ENCODE measurements at regions not wholly inside any gene's neighbourhood (a gene's known extent, or its start where the extent isn't known, plus 50 kb on each side); places are given as distances from the start of the nearest gene placed in this dataset.
A peak's percentile ranks its signal among the peaks of the same experiment; 100 is the strongest.
"Not testable (repeated sequence)": the region's sequence is repeated elsewhere in the genome, so short reads cannot be mapped to it uniquely, and the experiment has no call there.

GRCh38 chr1:149157409-149157808 is 54.1 kb upstream of the NBPF9 start:
- DNase-seq (ENCODE audit: low read depth): not testable (repeated sequence)

DNA sequence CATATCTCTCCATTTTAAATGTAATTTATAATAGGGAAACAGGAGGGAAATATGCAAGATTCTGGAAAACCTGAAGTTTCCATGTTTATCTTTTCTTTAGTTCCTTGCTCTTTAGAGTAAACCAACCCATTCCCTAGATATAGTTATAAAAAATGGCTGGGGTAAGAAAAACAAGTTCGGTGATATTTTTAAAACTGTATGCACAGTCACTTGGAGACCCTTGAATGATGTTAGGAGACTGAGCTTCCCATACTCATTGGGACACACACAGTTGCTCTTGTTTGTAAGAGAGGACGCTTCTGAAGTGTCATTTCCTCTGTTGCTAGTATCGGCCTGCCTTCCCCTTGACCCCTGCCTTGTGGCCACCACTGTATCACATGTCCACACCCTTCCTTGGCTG is 55.0 kb upstream of the NBPF9 start:
- DNase-seq (ENCODE audit: low read depth): not testable (repeated sequence)

- not testable (repeated sequence) for DNase-seq (ENCODE audit: low read depth)
Measured at GRCh38 chr1:149163063-149163444, 59.7 kb upstream of the NBPF9 start.

- not testable (repeated sequence) for DNase-seq (ENCODE audit: low read depth)
Measured at GRCh38 chr1:149174765-149175164, 71.4 kb upstream of the NBPF9 start.

GRCh38 chr1:149175812-149176211 is 72.5 kb upstream of the NBPF9 start:
- DNase-seq (ENCODE audit: low read depth): not testable (repeated sequence)

- peak; percentile 64 for DNase-seq (ENCODE audit: low read depth)
Measured at GRCh38 chr1:149176453-149177316, 73.3 kb upstream of the NBPF9 start.

GRCh38 chr1:149190742-149191141 is 87.4 kb upstream of the NBPF9 start:
- DNase-seq (ENCODE audit: low read depth): not testable (repeated sequence)

DNA sequence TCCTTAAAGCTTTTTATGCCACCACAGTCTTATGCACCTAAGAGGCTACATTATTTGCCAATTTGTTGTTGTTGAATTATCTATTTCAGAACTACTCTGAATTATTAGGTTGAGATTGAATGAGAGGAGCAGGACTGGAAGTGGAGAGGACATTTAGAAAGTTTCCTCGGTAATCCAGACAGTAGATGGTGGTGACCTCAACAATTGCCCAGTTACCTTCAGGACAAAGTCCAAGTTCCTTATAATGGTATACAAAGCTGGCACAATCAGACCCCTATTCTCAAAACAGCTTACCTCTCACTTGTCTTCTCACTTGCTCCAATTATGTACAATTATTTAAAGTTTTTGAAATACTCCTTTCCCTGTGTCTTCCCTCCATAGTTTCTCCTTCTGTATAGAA is 93.3 kb upstream of the NBPF9 start:
- not testable (repeated sequence) for DNase-seq (ENCODE audit: low read depth)

DNA sequence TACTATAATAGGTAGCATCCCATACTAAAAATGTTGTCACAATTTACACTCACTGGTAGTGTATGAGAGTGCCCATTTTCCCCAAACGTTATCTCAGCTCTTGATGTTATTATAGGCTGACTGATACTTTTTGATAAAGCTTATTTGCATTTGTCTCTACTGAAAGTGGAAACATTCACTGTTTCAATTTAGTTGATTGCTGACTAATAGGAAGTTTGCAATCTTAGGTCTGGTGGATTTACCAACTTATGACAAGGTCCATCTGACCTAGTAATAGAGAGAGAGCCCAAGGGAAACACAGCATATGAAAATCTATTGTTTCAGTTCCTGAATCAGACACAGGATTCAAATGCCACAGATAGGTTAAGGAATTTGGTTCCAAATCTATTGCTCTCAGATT is 97.2 kb upstream of the NBPF9 start:
- not testable (repeated sequence) for DNase-seq (ENCODE audit: low read depth)

- not testable (repeated sequence) for DNase-seq (ENCODE audit: low read depth)
Measured at GRCh38 chr1:149202283-149202682, 98.9 kb upstream of the NBPF9 start.

- DNase-seq (ENCODE audit: low read depth): not testable (repeated sequence)
Measured at GRCh38 chr1:149204396-149204795, 101.0 kb upstream of the NBPF9 start.

DNA sequence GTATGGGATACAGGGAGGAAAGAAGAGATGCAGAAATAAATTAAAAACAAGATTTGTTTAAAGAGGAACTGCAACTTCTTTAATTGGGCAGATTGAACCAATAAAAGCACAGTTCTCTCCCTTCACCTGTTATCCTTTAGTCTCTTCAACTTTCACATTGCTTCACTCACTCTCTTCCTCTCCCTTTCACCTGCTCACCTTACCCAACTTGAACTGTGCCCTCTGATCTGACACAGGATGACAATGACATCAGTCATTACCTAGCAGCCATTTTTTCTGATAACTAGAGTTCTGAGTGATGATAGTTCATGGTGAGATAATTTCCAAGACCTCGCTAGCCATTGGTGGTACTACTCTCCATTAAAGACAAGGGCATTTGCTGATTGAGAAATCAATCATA is 105.5 kb upstream of the NBPF9 start:
- not testable (repeated sequence) for DNase-seq (ENCODE audit: low read depth)

DNA sequence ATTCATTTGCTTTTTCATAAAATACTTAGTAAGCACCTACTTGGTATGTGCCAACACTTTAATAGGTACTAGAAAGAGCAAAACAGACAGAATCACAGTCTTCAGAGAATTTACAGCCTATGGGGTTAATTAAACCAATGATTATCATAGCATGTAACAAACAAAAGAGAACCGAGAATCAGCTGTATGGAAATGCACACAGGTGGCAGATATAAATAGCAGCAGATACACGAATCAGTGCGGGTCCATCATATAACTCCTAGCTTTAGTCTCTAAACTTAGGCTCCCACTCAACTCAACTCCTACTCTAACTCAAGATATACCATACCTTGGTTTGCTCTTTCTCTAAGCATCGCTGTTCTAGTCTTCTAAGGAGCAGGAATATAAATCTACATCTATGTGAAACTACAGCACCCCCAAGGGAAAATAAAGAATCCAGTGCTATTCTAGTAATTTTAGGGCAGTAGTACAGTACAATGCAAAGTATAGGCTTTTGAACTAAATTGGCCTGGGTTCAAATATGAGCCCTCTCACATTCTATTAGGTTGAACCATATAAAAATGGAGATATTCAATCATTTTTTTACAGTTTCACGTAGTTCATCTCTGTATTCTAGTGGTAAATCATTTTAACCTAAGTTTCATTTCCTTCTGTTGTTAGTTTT is 108.5 kb upstream of the NBPF9 start:
- not testable (repeated sequence) for DNase-seq (ENCODE audit: low read depth)

DNA sequence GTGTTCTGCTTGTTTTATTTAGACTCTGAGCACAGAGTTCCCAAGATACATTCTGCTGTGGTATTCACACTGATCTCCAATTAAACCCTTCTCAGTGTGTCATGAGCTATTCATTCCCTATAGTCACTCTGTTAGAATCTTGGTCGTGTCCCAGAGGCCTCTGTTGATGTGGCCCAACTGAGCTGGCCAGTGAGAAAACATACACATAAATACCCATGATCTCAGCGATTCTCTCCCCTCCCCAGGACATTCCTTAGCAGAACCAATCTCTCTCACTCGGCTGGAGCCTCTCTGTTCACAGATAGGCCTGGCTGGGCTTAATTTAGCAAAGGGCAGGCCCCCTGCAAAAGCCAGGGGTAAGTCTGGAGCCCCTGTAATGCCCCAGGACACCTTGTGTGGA is 109.6 kb upstream of the NBPF9 start:
- not testable (repeated sequence) for DNase-seq (ENCODE audit: low read depth)

GRCh38 chr1:149213673-149214072 is 110.3 kb upstream of the NBPF9 start:
- not testable (repeated sequence) for DNase-seq (ENCODE audit: low read depth)

DNA sequence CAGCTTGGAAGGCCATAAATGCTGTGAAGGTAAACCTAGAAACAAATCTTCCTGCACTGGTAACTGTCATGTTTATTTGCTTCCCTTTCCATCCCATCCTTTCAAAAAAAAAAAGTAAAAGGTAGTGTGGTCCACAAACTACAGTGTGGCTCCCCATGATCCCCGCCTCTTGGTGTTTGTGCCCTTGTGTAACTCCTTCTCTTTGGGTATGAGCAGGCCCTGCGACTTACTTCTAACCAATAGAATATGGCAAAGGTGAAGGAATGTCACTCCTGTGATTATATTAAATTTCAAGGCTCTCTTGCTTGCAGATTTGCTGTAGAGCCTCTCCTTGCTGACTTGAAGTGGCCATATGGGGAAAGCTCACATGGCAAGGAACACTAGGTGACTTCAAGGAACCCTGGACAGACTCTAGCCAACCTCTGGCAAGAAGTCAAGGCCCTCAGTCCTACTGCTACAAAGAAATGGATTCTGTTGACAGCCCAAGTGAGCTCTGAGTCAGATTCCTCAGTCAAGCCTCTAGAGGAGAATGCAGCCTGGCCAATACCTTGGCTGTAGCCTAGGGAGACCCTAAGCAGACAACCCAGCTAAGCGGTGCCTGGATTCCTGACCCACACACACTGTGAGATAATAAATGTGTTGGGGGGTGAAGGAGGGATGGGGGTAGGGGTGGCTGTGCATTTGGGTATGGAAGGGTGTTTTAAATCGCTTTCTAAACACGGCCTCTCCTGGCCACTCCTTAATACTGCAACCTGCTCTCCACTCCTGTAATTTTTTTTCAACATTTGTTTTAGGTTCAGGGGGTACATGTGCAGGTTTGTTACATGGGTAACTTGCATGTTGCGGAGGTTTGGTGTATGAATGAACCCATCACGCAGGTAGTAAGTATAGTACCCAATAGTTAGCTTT is 115.0 kb upstream of the NBPF9 start:
- not testable (repeated sequence) for DNase-seq (ENCODE audit: low read depth)

DNA sequence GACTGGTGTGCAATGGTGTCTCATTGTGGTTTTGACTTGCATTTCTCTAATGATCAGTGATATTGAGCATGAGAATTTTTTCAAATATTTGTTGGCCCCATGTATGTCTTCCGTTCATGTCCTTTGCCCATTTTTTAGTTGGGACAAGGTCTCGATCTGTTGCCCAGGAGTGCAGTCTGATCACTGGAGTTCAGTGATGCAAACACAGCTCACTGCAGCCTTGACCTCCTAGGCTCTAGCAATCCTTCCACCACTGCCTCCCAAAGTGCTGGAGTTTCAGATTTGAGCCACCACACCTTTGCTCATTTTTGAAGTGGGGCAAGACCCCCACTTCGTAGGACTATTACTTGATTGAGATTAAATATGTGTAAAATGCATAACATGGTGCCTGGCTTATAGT is 116.2 kb upstream of the NBPF9 start:
- not testable (repeated sequence) for DNase-seq (ENCODE audit: low read depth)

GRCh38 chr1:149220463-149221074 is 117.2 kb upstream of the NBPF9 start:
- DNase-seq (ENCODE audit: low read depth): not testable (repeated sequence)

- not testable (repeated sequence) for DNase-seq (ENCODE audit: low read depth)
Measured at GRCh38 chr1:149227933-149228665, 124.7 kb upstream of the NBPF9 start.

GRCh38 chr1:149228672-149229585 is 125.6 kb upstream of the NBPF9 start:
- DNase-seq (ENCODE audit: low read depth): not testable (repeated sequence)

Data from Daoy (cell line).